T47D (cell line): ENCODE measurements at regions not wholly inside any gene's neighbourhood (a gene's known extent, or its start where the extent isn't known, plus 50 kb on each side); places are given as distances from the start of the nearest gene placed in this dataset.

Experiments
- DNase-seq, 2 experiments: peaks; one replicate each; pipeline versions ENCODE4 v3.0.0 to v3.0.0-alpha.2; 2011 to 2012; ENCODE audit warnings: low read depth in 1 of 2, low spot score in 1 of 2
- JUND ChIP-seq: IDR thresholded peaks from 2 replicates; pipeline ENCODE4 v1.6.1; 2012; ENCODE audit warnings: low read depth
- in situ Hi-C: cut with HindIII; loops from 2 replicates; pipeline ENCODE4 v1.10.0; 2016; ENCODE audit warnings: low sequenced_read_pairs, low pct_unique_long_range_greater_than_20kb

DNA sequence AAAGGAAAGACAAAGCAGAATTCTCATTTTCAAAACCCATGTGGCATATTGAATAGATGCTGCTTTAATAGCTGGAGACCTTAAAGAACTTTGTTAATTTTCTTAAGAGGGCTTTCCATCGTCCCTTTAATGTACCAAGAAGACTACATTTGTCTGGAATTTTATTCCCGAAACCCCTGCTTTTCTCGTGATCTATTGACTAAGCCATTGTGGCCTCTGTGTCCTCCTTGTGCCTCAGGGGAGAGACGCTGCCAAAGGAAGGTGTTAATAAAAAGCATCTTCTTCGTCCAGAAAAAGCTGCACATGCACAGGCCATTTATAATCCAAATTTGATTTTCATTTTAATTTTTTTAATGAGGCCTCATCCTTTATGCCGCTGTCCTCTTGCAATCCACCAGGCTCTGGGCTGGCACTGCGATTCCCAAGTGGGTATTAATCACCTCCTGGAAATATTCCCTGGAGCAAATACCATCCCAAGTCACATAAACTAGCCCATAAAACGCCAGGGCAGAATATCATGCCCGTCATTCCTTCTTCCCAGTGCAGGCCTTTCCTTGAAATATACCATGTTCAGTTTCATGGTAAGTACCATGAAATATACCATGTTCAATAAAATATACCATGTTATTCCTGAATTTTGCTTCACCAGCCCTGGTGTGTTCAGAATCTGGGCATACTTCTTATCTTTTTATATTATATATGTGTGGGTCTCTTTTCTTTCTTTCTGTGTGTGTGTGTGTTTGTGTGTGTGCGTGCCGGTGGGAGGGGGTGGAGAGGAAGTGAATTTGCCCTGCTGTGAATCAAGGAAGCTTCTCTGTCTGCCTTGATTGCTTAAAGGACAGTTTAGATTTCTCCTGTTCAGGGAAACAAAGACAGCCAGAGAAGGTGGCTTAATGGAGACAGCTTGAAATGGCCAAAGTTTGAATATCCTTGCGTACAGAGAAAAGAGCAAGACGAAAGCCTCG lies 147.6 kb downstream of the PHETA1 start:
- in situ Hi-C loops, result no loop called here
- no peak for TF ChIP-seq JUND
- no peak for DNase-seq

GRCh38 chr12:111220363-111220762 lies 148.5 kb downstream of the PHETA1 start:
- DNase-seq, result no peak
- in situ Hi-C loops, result no loop called here
- no peak for TF ChIP-seq JUND

- DNase-seq, result no peak
- no peak for TF ChIP-seq JUND
- in situ Hi-C loops, result no loop called here
Measured at GRCh38 chr12:111219440-111219839, 149.5 kb downstream of the PHETA1 start.

DNA sequence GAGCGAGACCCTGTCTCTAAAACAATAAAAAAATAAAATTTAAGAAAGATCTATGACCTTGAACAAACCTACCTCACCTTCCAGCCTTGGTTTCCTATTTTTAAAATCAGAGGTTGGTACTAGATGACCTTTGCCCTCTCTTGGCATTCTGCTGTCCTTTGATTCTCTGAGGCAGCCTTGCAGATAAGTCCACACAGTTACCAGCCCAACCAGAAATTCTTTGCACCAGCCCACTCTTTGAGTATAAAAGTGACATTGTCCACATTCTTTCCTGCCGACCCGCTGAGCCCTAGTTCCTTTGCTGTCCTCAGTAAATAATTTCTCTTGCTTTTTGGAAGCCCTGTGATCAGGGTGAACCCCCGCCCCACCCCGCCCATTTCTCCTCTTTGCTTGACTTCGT lies 150.4 kb downstream of the PHETA1 start:
- DNase-seq, result no peak
- in situ Hi-C loops, result no loop called here
- TF ChIP-seq JUND, result no peak

- in situ Hi-C loops, result no loop called here
- no peak for TF ChIP-seq JUND
- DNase-seq, result no peak
Measured at GRCh38 chr12:111216387-111217159, 152.3 kb downstream of the PHETA1 start.

GRCh38 chr12:111215881-111216280 lies 153.0 kb downstream of the PHETA1 start:
- in situ Hi-C loops, result no loop called here
- TF ChIP-seq JUND, result no peak

GRCh38 chr12:111214401-111214800 lies 154.5 kb downstream of the PHETA1 start:
- no peak for DNase-seq
- TF ChIP-seq JUND, result no peak
- in situ Hi-C loops, result no loop called here

More at GRCh38 chr12:111215881-111216280, 153.0 kb downstream of the PHETA1 start:
- no peak for DNase-seq

GRCh38 chr12:111213561-111213960 lies 155.3 kb downstream of the PHETA1 start:
- DNase-seq, result no peak
- in situ Hi-C loops, result no loop called here

DNA sequence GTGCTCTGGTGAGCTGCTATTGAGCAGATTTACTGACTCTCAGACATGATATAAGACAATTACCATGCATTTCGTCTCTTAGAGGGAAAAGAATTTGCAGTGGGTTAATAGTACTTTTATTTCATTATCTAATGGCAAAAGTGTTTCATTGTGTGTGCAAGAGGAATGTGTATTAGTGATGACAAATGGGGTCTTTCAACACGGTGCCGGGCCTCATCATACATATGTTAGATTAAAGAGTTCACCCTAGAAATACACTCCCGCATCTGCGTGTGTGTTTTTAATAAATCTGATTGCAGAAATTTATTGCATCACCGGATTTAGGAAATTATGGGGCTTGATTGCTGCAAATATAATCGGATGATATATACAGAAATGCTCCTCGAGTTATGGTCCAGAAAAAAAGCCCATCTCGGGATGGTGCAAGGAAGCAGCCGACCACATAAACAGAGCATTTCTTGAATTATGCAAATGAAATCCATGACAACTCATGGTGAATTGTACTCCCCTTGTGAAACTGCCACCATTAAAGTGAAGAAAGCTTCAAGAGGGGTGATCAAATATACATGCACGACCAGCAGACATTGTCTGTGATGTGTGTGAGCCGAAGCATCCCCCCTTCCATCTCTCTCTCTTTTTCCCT lies 156.0 kb downstream of the PHETA1 start:
- in situ Hi-C loops, result no loop called here
- no peak for DNase-seq
- TF ChIP-seq JUND, result no peak

More at GRCh38 chr12:111213561-111213960, 155.3 kb downstream of the PHETA1 start:
- no peak for TF ChIP-seq JUND

DNA sequence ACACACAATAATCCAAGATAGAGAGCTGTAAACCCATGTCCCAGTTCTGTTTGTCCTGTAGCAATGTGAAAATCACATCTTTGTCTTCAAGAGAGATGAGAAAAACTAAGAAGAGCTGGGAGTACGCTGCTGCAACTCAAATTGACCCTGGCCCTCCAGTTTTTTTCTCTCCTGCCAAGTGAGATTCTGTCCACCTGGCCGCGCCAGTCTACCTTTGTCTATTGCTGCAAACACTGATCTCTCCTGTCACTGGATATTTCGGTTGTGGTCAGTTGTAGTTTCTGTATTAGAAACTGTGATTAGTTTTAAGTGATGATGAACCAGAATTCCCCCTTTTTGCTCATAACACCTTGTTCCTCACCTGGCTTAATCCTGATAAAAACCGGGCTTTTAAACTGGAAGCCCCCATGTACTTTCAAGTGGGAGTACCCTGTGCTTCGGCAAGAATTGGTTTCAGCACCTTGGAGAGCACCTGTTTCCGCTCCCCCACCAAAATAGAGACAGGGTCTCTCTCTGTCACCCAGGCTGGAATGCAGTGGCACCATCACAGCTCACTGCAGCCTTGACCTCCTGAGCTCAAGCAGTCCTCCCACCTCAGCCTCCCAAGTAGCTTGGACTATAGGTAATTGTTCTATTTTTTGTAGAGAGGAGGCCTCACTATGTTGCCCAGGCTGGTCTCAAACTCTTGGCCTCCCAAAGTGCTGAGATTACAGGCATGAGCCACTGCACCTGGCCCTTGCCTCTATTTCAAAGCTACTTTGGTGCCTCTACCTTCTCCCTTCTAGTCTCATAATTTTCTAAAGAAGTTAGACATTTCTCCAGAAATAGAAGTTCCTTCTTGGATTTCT lies 156.8 kb downstream of the PHETA1 start:
- TF ChIP-seq JUND, result no peak
- DNase-seq, result peak; percentile 33 to 51
- in situ Hi-C loops, result no loop called here

DNA sequence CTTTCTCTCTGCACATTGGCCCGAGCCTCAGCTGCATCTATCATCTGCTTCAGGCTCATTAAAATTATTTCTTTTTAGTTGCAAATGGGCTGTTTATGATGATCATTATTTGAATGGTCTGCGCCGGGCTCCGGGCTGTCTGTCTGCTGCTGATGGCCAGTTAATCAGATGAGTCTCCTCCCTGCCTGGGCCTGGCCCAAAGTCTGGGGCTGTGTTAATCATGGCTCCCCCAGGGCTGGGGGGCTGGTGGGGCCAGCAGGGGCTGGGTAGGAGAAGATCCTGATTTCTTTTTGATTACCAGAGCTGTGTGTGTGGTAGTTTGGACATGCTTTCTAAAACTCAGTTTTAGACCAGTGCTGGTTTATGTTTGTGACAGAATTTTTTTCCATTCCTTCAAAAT lies 159.1 kb downstream of the PHETA1 start:
- in situ Hi-C loops, result no loop called here

GRCh38 chr12:111207761-111208160 lies 161.1 kb downstream of the PHETA1 start:
- no peak for TF ChIP-seq JUND
- no peak for DNase-seq
- in situ Hi-C loops, result no loop called here

More for the DNA sequence above, 159.1 kb downstream of the PHETA1 start:
- TF ChIP-seq JUND, result no peak
- DNase-seq, result no peak
